ENCODE measurements at regions not wholly inside any gene's neighbourhood (a gene's known extent, or its start where the extent isn't known, plus 50 kb on each side); places are given as distances from the start of the nearest gene placed in this dataset.
"Not testable (repeated sequence)": the region's sequence is repeated elsewhere in the genome, so short reads cannot be mapped to it uniquely, and the experiment has no call there.

DNA sequence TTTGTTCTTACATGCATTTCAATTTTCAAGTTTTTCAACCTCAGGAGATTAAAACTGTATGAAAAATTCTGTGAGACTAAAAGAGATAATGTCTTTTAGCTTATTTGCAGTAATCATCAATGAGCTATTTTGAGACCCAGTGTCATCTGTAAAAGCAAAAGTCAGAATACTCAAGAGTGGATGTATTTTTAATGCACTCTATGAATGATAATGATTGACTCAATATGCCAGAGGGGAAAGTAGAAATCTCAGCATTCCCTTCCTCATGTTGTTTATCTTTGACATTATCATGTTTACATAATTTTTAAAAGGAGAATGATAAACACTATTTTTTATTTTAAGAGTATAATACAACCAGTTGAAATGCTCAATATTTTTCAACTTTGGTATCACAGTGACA lies 162.1 kb downstream of the MMUT start:
- in situ Hi-C loops (cut with MboI; ENCODE audit: low sequenced_read_pairs, unreplicated experiment): no loop called here
- no peak for DNase-seq (ENCODE audit: low spot score)
- no peak for TF ChIP-seq CTCF (IDR thresholded peaks at IDR 0.05; ENCODE audit: borderline replicate concordance, control extremely low read depth, extremely low read depth, insufficient read depth, missing control alignments)

DNA sequence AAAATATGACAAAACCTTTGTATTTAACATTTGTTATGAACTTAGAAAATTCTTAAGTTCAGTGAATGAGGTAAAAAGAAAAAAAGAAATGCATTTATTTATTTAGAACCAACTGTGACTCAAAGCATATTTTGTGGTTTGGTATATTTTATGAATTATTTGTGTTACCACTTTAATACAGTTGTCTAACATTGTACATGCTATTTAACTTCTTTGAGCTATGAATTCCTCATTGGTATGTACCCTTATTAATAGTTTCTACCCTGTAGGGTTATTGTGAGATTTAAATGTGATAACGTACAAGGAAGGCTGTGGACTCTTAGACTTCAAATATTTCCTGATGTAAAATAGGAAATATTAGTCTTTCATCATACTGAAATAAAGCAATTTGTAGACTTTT lies 162.6 kb downstream of the MMUT start:
- in situ Hi-C loops (cut with MboI; ENCODE audit: low sequenced_read_pairs, unreplicated experiment): no loop called here
- no peak for TF ChIP-seq CTCF (IDR thresholded peaks at IDR 0.05; ENCODE audit: borderline replicate concordance, control extremely low read depth, extremely low read depth, insufficient read depth, missing control alignments)
- DNase-seq (ENCODE audit: low spot score): no peak

GRCh38 chr6:49299279-49299678 lies 163.8 kb downstream of the MMUT start:
- in situ Hi-C loops (cut with MboI; ENCODE audit: low sequenced_read_pairs, unreplicated experiment): no loop called here
- no peak for DNase-seq (ENCODE audit: low spot score)
- TF ChIP-seq CTCF (IDR thresholded peaks at IDR 0.05; ENCODE audit: borderline replicate concordance, control extremely low read depth, extremely low read depth, insufficient read depth, missing control alignments): no peak

GRCh38 chr6:49284180-49284579 lies 178.9 kb downstream of the MMUT start:
- DNase-seq (ENCODE audit: low spot score): no peak
- in situ Hi-C loops (cut with MboI; ENCODE audit: low sequenced_read_pairs, unreplicated experiment): no loop called here
- TF ChIP-seq CTCF (IDR thresholded peaks at IDR 0.05; ENCODE audit: borderline replicate concordance, control extremely low read depth, extremely low read depth, insufficient read depth, missing control alignments): no peak

DNA sequence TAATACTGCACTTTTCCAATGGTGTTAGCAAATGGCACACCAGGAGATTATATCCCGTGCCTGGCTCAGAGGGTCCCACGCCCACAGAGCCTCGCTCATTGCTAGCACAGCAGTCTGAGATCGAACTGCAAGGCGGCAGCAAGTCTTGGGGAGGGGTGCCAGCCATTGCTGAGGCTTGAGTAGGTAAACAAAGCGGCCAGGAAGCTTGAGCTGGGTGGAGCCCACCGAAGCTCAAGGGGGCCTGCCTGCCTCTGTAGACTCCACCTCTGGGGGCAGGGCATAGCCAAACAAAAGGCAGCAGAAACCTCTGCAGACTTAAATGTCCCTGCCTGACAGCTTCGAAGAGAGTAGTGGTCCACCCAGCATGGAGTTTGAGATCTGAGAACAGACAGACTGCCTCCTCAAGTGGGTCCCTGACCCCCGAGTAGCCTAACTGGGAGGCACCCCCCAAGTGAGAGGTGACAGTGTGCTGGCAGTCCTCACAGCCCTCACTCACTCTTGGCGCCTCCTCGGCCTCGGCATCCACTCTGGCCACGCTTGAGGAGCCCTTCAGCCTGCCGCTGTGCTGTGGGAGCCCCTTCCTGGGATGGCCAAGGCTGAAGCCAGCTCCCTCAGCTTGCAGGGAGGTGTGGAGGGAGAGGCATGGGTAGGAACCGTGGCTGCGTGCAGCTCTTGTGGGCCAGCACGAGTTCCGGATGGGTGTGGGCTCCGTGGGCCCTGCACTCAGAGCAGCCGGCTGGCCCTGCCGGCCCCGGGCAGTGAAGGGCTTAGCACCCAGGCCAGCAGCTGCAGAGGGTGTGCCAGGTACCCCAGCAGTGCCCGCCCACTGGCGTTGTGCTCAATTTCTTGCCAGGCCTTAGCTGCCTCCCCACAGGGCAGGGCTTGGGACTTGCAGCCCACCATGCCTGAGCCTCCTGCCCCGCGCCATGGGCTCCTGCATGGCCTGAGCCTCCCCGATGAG lies 188.0 kb downstream of the MMUT start:
- in situ Hi-C loops (cut with MboI; ENCODE audit: low sequenced_read_pairs, unreplicated experiment); DNase-seq (ENCODE audit: low spot score): not testable (repeated sequence)

DNA sequence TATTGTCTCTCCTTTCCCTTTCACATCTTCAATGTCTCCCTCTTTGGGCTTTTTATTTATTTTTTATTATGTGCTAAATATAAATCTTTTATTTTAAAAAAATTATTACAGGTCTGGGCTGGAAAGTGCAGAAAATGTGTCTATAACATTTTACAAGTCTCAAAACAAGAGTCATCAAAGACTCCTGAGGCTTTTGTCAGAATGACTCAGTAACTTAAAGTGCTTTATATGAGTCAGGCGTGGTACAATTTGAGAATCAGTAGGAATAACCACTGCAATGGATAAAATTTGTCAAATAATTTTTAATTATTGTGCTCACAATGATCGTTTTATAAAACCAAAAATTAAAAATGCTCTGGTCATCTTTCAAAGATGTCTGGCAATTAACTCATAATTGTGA lies 193.9 kb downstream of the MMUT start:
- no peak for DNase-seq (ENCODE audit: low spot score)
- in situ Hi-C loops (cut with MboI; ENCODE audit: low sequenced_read_pairs, unreplicated experiment): no loop called here
- TF ChIP-seq CTCF (IDR thresholded peaks at IDR 0.05; ENCODE audit: borderline replicate concordance, control extremely low read depth, extremely low read depth, insufficient read depth, missing control alignments): no peak

- in situ Hi-C loops (cut with MboI; ENCODE audit: low sequenced_read_pairs, unreplicated experiment): no loop called here
- no peak for TF ChIP-seq CTCF (IDR thresholded peaks at IDR 0.05; ENCODE audit: borderline replicate concordance, control extremely low read depth, extremely low read depth, insufficient read depth, missing control alignments)
- no peak for DNase-seq (ENCODE audit: low spot score)
Observed at GRCh38 chr6:49264909-49265308, 198.1 kb downstream of the MMUT start.

All from GM13976 (cell line).